CD14-positive monocyte (primary cell): ENCODE measurements at regions not wholly inside any gene's neighbourhood (a gene's known extent, or its start where the extent isn't known, plus 50 kb on each side); places are given as distances from the start of the nearest gene placed in this dataset.

Experiments
- DNase-seq, 3 donors: peaks; one replicate each; pipeline ENCODE4 v3.0.0-alpha.2; 2011 to 2022
- H2AFZ ChIP-seq: 2 replicates; pipeline ENCODE4 v1.6.0; 2012; ENCODE audit warnings: mild to moderate bottlenecking, low read depth, low read length, inconsistent platforms; ENCODE audit not compliant: insufficient read depth, poor library complexity, severe bottlenecking
- H3K27ac ChIP-seq, 2 donors: 1 replicate in 1 of 2; 2 replicates in 1 of 2; pipeline ENCODE4 v1.5.1; 2012 to 2013; ENCODE audit warnings: low read length in 2 of 2, control low read depth in 1 of 2, inconsistent platforms in 1 of 2, low read depth in 1 of 2, mild to moderate bottlenecking in 1 of 2
- H3K27me3 ChIP-seq, 2 donors: one replicate each; pipeline versions ENCODE4 v1.6.0 to v1.6.1; 2011 to 2013; ENCODE audit warnings: low read length in 2 of 2; ENCODE audit not compliant: control insufficient read depth in 2 of 2, insufficient read depth in 2 of 2
- H3K36me3 ChIP-seq, 2 donors: replicated peaks in 1 of 2; 1 replicate in 1 of 2; 2 replicates in 1 of 2; pipeline versions ENCODE4 v1.5.1 to v1.6.1; 2012 to 2013; ENCODE audit warnings: low read length in 2 of 2, control low read depth in 1 of 2, inconsistent platforms in 1 of 2, mild to moderate bottlenecking in 1 of 2; ENCODE audit not compliant: insufficient read depth in 2 of 2, control insufficient read depth in 1 of 2
- H3K4me1 ChIP-seq, 2 donors: 1 replicate in 1 of 2; 2 replicates in 1 of 2; pipeline versions ENCODE4 v1.5.1 to v1.6.1; 2012 to 2013; ENCODE audit warnings: low read length in 2 of 2, control low read depth in 1 of 2, inconsistent platforms in 1 of 2, mild to moderate bottlenecking in 1 of 2, moderate library complexity in 1 of 2; ENCODE audit not compliant: insufficient read depth in 2 of 2, control insufficient read depth in 1 of 2
- H3K4me2 ChIP-seq: replicated peaks from 2 replicates; pipeline ENCODE3; 2012; ENCODE audit warnings: low read length, moderate library complexity, mild to moderate bottlenecking; ENCODE audit not compliant: poor library complexity, severe bottlenecking; ENCODE audit errors: extremely low read depth
- H3K4me3 ChIP-seq, 3 experiments: fragments of 200-600 bp in 1 of 3; sonication (generic) in 1 of 3; replicated peaks in 1 of 3; 1 replicate in 2 of 3; 2 replicates in 1 of 3; pipeline ENCODE4 v1.5.1; 2011 to 2013; ENCODE audit warnings: low read length in 3 of 3, mild to moderate bottlenecking in 3 of 3, control low read depth in 2 of 3, low read depth in 2 of 3, inconsistent platforms in 1 of 3, moderate library complexity in 1 of 3
- H3K79me2 ChIP-seq: 2 replicates; pipeline ENCODE4 v1.6.0; 2012; ENCODE audit warnings: mild to moderate bottlenecking, control low read depth, inconsistent platforms, low read length, moderate library complexity; ENCODE audit not compliant: insufficient read depth
- H3K9ac ChIP-seq: 2 replicates; pipeline ENCODE4 v1.6.0; 2017; ENCODE audit warnings: low read length, mild to moderate bottlenecking; ENCODE audit not compliant: insufficient read depth, poor library complexity, severe bottlenecking
- H3K9me3 ChIP-seq, 2 donors: replicated peaks in 1 of 2; 1 replicate in 1 of 2; 2 replicates in 1 of 2; pipeline versions ENCODE4 v1.5.1 to v1.6.1; 2012 to 2013; ENCODE audit warnings: low read length in 2 of 2, control low read depth in 1 of 2; ENCODE audit not compliant: control insufficient read depth in 1 of 2, insufficient read depth in 1 of 2
- H4K20me1 ChIP-seq: 2 replicates; pipeline ENCODE4 v1.6.0; 2012; ENCODE audit warnings: mild to moderate bottlenecking, low read length, control low read depth, moderate library complexity; ENCODE audit not compliant: insufficient read depth
- H3K27ac Mint-ChIP-seq, 7 donors: one replicate each; pipeline ENCODE4 v1.8.0; 2020; ENCODE audit warnings: mild to moderate bottlenecking in 7 of 7, mixed read lengths in 7 of 7, moderate library complexity in 6 of 7, inconsistent platforms in 2 of 7
- H3K27me3 Mint-ChIP-seq, 3 donors: one replicate each; pipeline ENCODE4 v1.8.0; 2021 to 2022; ENCODE audit warnings: low read depth in 3 of 3, mild to moderate bottlenecking in 3 of 3, mixed read lengths in 3 of 3, moderate library complexity in 3 of 3, inconsistent platforms in 1 of 3
- H3K36me3 Mint-ChIP-seq, 2 donors: one replicate each; pipeline ENCODE4 v1.8.0; 2020; ENCODE audit warnings: mixed read lengths in 2 of 2, inconsistent platforms in 1 of 2, mild to moderate bottlenecking in 1 of 2
- H3K4me1 Mint-ChIP-seq: one replicate; pipeline ENCODE4 v1.8.0; 2020; ENCODE audit warnings: mild to moderate bottlenecking, mixed read lengths
- H3K4me3 Mint-ChIP-seq, 2 donors: one replicate each; pipeline ENCODE4 v1.8.0; 2020; ENCODE audit warnings: mild to moderate bottlenecking in 2 of 2, mixed read lengths in 2 of 2, moderate library complexity in 1 of 2
- H3K9me3 Mint-ChIP-seq, 7 donors: one replicate each; pipeline ENCODE4 v1.8.0; 2020 to 2022; ENCODE audit warnings: mixed read lengths in 7 of 7, mild to moderate bottlenecking in 6 of 7, moderate library complexity in 6 of 7, inconsistent platforms in 2 of 7
- CTCF ChIP-seq: fragments of 200-600 bp; IDR thresholded peaks from one replicate; pipeline ENCODE4 v1.8.0; 2022; ENCODE audit warnings: antibody characterized with exemption, mild to moderate bottlenecking
- WGBS: methylation state at CpG from one replicate; pipeline ENCODE4 v1.1.5; 2013; ENCODE audit warnings: missing lambda C conversion rate; ENCODE audit not compliant: insufficient coverage; 5-methylcytosine and 5-hydroxymethylcytosine counted together
- intact Hi-C, 2 donors: fragments of 100-400 bp; cut with micrococcal nuclease; formaldehyde crosslinking; loops; one replicate each; pipeline versions ENCODE4 v1.15.0 to v1.15.1; 2023

DNA sequence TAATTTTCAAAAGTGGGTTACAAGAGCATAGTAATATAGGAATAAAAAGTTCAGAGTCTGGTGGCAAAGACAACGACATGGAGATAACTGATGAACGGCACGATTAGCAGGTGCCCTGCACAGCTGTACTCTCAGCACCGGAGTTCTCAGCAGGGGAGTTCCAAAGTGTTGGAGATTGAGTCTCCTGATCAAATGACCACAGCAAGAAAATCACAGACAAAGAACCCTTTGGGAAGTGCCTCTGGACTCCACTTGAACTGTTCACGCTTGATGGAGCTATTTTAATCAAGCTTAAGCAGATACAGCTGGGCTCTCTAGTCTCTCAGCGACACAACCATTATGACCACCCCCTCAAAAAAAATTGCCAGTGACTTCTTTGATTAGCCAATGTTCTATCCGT is 153.1 kb downstream of the ALG10B start:
- Mint-ChIP-seq H3K4me3 (no peak overlapping the region), H3K27me3 (peaks cover 0 to 2% (median 0%) of the 10 kb centered on the region in 3 donors), H3K36me3 (no peaks in the 10 kb centered on the region), H3K4me1 (no peaks in the 10 kb centered on the region), H3K9me3 (peaks cover 5 to 14% (median 12%) of the 10 kb centered on the region in 7 donors), H3K27ac (no peak overlapping the region)
- Histone ChIP-seq H4K20me1 (no peaks in the 10 kb centered on the region), H2AFZ (no peak overlapping the region), H3K36me3 (no peaks in the 10 kb centered on the region), H3K27me3 (no peaks in the 10 kb centered on the region), H3K27ac (no peak overlapping the region), H3K4me1 (no peaks in the 10 kb centered on the region), H3K4me2 (no peak overlapping the region), H3K9me3 (peaks cover 0 to 6% of the 10 kb centered on the region in 2 donors), H3K4me3 (no peak overlapping the region), H3K9ac (no peak overlapping the region), H3K79me2 (no peaks in the 10 kb centered on the region)
- intact Hi-C loops: no loop called here
- no peak for DNase-seq
- 96% methylated on average over 5 of the region's 7 CpGs for WGBS
- no peak for TF ChIP-seq CTCF

DNA sequence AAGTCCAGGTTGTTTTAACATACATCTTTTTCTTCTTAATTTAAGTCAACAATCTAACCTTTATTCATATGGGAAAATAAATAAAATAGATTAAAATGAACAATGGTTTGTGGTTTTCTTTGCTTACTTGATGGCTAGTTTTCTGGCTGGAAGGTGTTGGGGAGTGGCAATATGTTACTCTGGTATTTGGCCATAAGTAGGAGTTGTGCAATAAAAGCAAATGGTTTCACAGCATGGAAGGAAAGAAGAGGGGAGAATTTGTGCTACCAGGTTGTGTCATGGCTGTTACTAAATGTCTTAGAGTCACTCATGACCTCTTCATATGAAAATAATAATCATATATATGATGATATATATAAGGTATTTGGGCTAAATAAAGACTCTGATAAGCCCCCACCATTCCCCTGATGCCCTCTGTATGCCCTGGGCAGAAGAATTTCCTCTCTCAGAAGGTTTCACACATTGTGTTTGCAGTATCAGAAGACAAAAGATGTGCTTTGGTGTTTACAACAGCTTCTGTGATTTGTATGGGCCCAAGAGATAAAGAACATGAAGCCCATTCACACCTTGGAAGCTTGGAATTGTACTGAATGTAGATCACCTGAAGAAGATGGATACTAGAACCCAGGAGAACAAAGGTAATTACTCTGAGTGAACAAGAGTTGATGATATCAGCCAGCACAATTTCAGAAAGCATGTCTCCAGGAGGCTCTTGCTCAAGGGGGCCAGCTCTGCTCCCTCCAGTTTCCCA is 160.9 kb downstream of the ALG10B start:
- Histone ChIP-seq H3K36me3 (no peaks in the 10 kb centered on the region), H3K4me2 (no peak overlapping the region), H3K4me1 (no peaks in the 10 kb centered on the region), H3K27ac (no peak overlapping the region), H3K4me3 (no peak overlapping the region), H2AFZ (no peak overlapping the region), H3K9ac (no peak overlapping the region), H3K27me3 (no peaks in the 10 kb centered on the region), H3K9me3 (peaks cover 0 to 6% of the 10 kb centered on the region in 2 donors), H3K79me2 (no peaks in the 10 kb centered on the region), H4K20me1 (no peaks in the 10 kb centered on the region)
- Mint-ChIP-seq H3K9me3 (peaks cover 5 to 12% (median 9%) of the 10 kb centered on the region in 7 donors), H3K36me3 (no peaks in the 10 kb centered on the region), H3K4me3 (no peak overlapping the region), H3K27me3 (no peaks in the 10 kb centered on the region), H3K4me1 (peaks cover 8% of the 10 kb centered on the region), H3K27ac (no peak overlapping the region)
- intact Hi-C loops: no loop called here
- DNase-seq: no peak
- no peak for TF ChIP-seq CTCF
